ENCODE measurements at regions not wholly inside any gene's neighbourhood (a gene's known extent, or its start where the extent isn't known, plus 50 kb on each side); places are given as distances from the start of the nearest gene placed in this dataset.

DNA sequence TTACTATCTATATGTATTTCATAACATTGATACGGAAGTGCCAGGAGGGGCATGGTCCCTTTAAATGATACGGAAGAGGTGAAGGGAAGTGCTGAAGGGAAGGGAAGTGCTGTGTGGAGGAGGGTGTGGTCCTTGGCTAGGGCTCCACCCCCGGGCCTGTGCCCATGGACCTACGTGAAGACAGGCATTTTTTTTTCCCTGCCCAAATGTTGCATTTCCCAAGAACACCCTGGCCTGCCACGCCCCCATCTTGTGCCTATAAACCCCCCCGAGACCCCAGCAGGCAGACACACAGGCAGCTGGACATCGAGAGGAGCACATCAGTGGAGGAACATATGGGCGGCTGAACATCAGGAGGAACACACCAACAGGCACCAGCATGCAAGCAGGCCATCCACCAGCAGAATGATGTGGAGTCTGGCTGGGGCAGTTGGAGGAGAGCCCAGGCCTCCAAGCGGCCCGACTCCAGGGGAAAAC lies 134.1 kb downstream of the SLC41A2 start:
- no peaks in the 10 kb centered on the region for H3K4me1 ChIP-seq (ENCODE audit: insufficient read depth, insufficient read length)
- TF ChIP-seq YY1 (IDR thresholded peaks at IDR 0.05; ENCODE audit: insufficient read depth, insufficient read length) = no peak
- TF ChIP-seq ZNF274 (IDR thresholded peaks at IDR 0.05; ENCODE audit: low read depth, low read length) = no peak
- no peak for TF ChIP-seq SUZ12 (IDR thresholded peaks at IDR 0.05; ENCODE audit: extremely low read depth, insufficient read depth, insufficient read length)
- no peak for DNase-seq (ENCODE audit: low read depth, low spot score)
- H3K36me3 ChIP-seq (ENCODE audit: insufficient read depth, insufficient read length, low read length) = no peaks in the 10 kb centered on the region
- peaks cover 38% of the 10 kb centered on the region for H3K9me3 ChIP-seq (ENCODE audit: insufficient read depth, low read length)
- H3K4me3 ChIP-seq (ENCODE audit: insufficient read length, low read depth) = no peak overlapping the region
- H3K9ac ChIP-seq (ENCODE audit: insufficient read length, low read depth) = no peak overlapping the region
- no peaks in the 10 kb centered on the region for H3K27me3 ChIP-seq (ENCODE audit: insufficient read depth, insufficient read length)

DNA sequence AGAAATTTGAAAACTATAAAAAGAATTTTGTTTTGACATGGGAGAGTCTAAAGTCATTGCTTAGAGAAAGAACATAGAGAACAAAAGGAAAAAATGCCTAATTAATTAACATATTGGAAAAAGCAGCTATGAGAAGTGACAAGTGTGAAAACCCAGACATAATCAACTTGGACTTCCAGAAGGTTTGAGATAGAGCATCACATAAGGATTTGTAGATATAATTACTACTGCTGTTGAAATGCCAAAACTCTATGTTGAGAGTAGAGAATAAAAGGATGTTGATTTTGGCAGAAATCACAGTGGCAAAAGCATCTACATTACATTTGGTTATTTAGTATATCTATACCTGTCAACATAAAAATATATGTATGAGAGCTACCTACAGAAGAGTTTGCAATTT lies 135.1 kb downstream of the SLC41A2 start:
- H3K9ac ChIP-seq (ENCODE audit: insufficient read length, low read depth) = no peak overlapping the region
- TF ChIP-seq YY1 (IDR thresholded peaks at IDR 0.05; ENCODE audit: insufficient read depth, insufficient read length) = no peak
- no peak for TF ChIP-seq SUZ12 (IDR thresholded peaks at IDR 0.05; ENCODE audit: extremely low read depth, insufficient read depth, insufficient read length)
- no peak for TF ChIP-seq ZNF274 (IDR thresholded peaks at IDR 0.05; ENCODE audit: low read depth, low read length)
- no peaks in the 10 kb centered on the region for H3K27me3 ChIP-seq (ENCODE audit: insufficient read depth, insufficient read length)
- no peaks in the 10 kb centered on the region for H3K4me1 ChIP-seq (ENCODE audit: insufficient read depth, insufficient read length)
- DNase-seq (ENCODE audit: low read depth, low spot score) = no peak
- peaks cover 38% of the 10 kb centered on the region for H3K9me3 ChIP-seq (ENCODE audit: insufficient read depth, low read length)
- no peak overlapping the region for H3K4me3 ChIP-seq (ENCODE audit: insufficient read length, low read depth)
- no peaks in the 10 kb centered on the region for H3K36me3 ChIP-seq (ENCODE audit: insufficient read depth, insufficient read length, low read length)

DNA sequence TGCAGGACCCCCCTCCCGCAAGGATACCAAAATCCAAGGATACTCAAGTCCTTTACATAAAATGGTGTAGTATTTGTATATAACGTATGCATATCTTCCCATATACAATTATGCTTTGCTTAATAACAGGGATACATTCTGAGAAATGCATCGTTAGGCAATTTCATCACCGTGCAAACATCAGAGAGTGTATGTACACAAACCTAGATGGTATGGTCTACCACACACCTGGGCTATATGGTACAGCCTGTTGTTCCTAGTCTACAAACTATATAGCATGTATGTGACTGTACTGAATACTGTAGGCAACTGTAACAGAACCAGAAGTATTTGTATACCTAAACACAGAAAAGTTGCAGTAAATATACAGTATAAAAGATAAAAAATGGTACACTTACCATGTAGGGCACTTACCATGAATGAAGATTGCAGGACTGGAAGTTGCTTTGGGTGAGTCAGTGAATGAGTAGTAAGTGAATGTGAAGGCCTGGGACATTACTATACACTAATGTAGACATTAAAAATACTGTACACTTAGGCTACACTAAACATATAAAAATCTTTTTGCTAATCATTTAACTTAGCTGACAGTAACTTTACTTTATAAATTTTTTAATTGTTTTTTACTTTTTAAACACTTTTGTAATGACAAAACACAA lies 141.1 kb downstream of the SLC41A2 start:
- H3K27me3 ChIP-seq (ENCODE audit: insufficient read depth, insufficient read length) = no peaks in the 10 kb centered on the region
- no peaks in the 10 kb centered on the region for H3K36me3 ChIP-seq (ENCODE audit: insufficient read depth, insufficient read length, low read length)
- TF ChIP-seq YY1 (IDR thresholded peaks at IDR 0.05; ENCODE audit: insufficient read depth, insufficient read length) = no peak
- TF ChIP-seq SUZ12 (IDR thresholded peaks at IDR 0.05; ENCODE audit: extremely low read depth, insufficient read depth, insufficient read length) = no peak
- no peak for TF ChIP-seq ZNF274 (IDR thresholded peaks at IDR 0.05; ENCODE audit: low read depth, low read length)
- no peak overlapping the region for H3K4me3 ChIP-seq (ENCODE audit: insufficient read length, low read depth)
- H3K4me1 ChIP-seq (ENCODE audit: insufficient read depth, insufficient read length) = no peaks in the 10 kb centered on the region
- H3K9me3 ChIP-seq (ENCODE audit: insufficient read depth, low read length) = no peaks in the 10 kb centered on the region
- no peak overlapping the region for H3K9ac ChIP-seq (ENCODE audit: insufficient read length, low read depth)
- no peak for DNase-seq (ENCODE audit: low read depth, low spot score)

DNA sequence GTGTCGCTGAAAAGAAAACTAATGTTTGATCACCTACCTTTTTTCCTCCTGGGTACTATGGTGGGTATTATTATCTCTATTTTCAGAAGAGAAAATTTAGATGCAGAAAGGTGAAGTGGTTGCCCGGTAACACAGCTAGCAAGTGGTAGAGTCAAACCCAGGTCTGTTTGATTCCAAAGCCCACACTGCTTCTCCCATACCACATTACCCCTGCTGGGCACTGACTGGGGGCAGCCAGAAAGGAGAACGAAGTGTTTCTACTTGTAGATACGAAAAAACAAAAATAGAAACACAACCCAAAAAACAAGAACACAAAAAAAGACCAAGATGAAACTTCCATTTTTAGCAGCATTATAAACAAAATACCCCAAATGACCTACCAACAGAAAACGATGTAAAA lies 142.2 kb downstream of the SLC41A2 start:
- Histone ChIP-seq H3K4me3 (ENCODE audit: insufficient read length, low read depth) (no peak overlapping the region), H3K27me3 (ENCODE audit: insufficient read depth, insufficient read length) (no peaks in the 10 kb centered on the region), H3K9me3 (ENCODE audit: insufficient read depth, low read length) (no peaks in the 10 kb centered on the region), H3K4me1 (ENCODE audit: insufficient read depth, insufficient read length) (no peaks in the 10 kb centered on the region), H3K9ac (ENCODE audit: insufficient read length, low read depth) (no peak overlapping the region), H3K36me3 (ENCODE audit: insufficient read depth, insufficient read length, low read length) (no peaks in the 10 kb centered on the region)
- no peak for TF ChIP-seq ZNF274 (IDR thresholded peaks at IDR 0.05; ENCODE audit: low read depth, low read length)
- no peak for TF ChIP-seq SUZ12 (IDR thresholded peaks at IDR 0.05; ENCODE audit: extremely low read depth, insufficient read depth, insufficient read length)
- no peak for TF ChIP-seq YY1 (IDR thresholded peaks at IDR 0.05; ENCODE audit: insufficient read depth, insufficient read length)
- no peak for DNase-seq (ENCODE audit: low read depth, low spot score)

DNA sequence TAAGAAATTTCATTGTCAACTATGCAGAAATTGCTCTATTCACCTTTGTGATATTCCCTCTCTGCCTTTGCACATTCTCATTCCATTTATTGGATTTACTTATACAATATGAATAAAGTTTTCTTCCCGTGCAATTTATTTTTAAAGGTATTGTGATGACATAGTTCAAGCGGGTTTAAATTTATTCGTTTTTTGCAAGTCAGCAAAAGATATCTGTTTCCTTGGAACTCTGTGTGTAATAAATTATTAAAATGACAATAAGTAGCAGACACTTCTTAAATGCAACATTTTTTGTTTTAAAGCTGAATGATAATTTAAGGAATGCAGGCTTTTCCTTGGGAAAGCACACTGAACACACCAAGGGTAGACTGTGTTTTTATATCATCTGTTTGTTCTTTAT lies 143.1 kb downstream of the SLC41A2 start:
- Histone ChIP-seq H3K27me3 (ENCODE audit: insufficient read depth, insufficient read length) (no peaks in the 10 kb centered on the region), H3K4me3 (ENCODE audit: insufficient read length, low read depth) (no peak overlapping the region), H3K9ac (ENCODE audit: insufficient read length, low read depth) (no peak overlapping the region), H3K36me3 (ENCODE audit: insufficient read depth, insufficient read length, low read length) (no peaks in the 10 kb centered on the region), H3K4me1 (ENCODE audit: insufficient read depth, insufficient read length) (no peaks in the 10 kb centered on the region), H3K9me3 (ENCODE audit: insufficient read depth, low read length) (no peaks in the 10 kb centered on the region)
- no peak for TF ChIP-seq YY1 (IDR thresholded peaks at IDR 0.05; ENCODE audit: insufficient read depth, insufficient read length)
- DNase-seq (ENCODE audit: low read depth, low spot score) = no peak

Data from NT2/D1 (cell line).